HepG2 (cell line): ENCODE measurements at regions not wholly inside any gene's neighbourhood (a gene's known extent, or its start where the extent isn't known, plus 50 kb on each side); places are given as distances from the start of the nearest gene placed in this dataset.

Experiments used
- CTCF ChIP-seq: sonication (generic); formaldehyde crosslinking; IDR thresholded peaks from 2 replicates; pipeline ENCODE4 v1.5.0; 2020; ENCODE audit warnings: mild to moderate bottlenecking, missing genetic modification reagents, moderate library complexity
- DNMT1 ChIP-seq: sonication (generic); formaldehyde crosslinking; IDR thresholded peaks from 2 replicates; pipeline ENCODE4 v1.5.1; 2020; ENCODE audit warnings: mild to moderate bottlenecking, missing genetic modification reagents
- ESRRA ChIP-seq: sonication (generic); formaldehyde crosslinking; IDR thresholded peaks from 2 replicates; pipeline ENCODE4 v1.5.1; 2020; ENCODE audit warnings: mild to moderate bottlenecking, low read depth, missing genetic modification reagents
- RAD21 ChIP-seq: fragments of 450-650 bp; formaldehyde crosslinking; IDR thresholded peaks from 2 replicates; pipeline ENCODE4 v1.5.0; 2020; ENCODE audit warnings: mild to moderate bottlenecking
- ZMAT5 ChIP-seq: sonication (generic); formaldehyde crosslinking; IDR thresholded peaks from 2 replicates; pipeline ENCODE4 v1.5.0; 2020; ENCODE audit warnings: mild to moderate bottlenecking, low read depth, missing genetic modification reagents, borderline replicate concordance
- ZNF263 ChIP-seq: sonication (generic); formaldehyde crosslinking; IDR thresholded peaks from 2 replicates; pipeline ENCODE4 v1.4.0; 2020; ENCODE audit warnings: missing genetic modification reagents
- ZNF274 ChIP-seq: sonication (generic); formaldehyde crosslinking; IDR thresholded peaks from 2 replicates; pipeline ENCODE4 v1.5.1; 2020; ENCODE audit warnings: mild to moderate bottlenecking, missing genetic modification reagents
- ZNF280D ChIP-seq: sonication (generic); formaldehyde crosslinking; IDR thresholded peaks from 2 replicates; pipeline ENCODE4 v1.5.1; 2020; ENCODE audit warnings: mild to moderate bottlenecking, missing genetic modification reagents
- ZNF350 ChIP-seq: sonication (generic); formaldehyde crosslinking; IDR thresholded peaks from 2 replicates; pipeline ENCODE4 v1.4.0; 2020; ENCODE audit warnings: mild to moderate bottlenecking, low read depth, missing genetic modification reagents, borderline replicate concordance
- ZNF382 ChIP-seq: sonication (generic); formaldehyde crosslinking; IDR thresholded peaks from 2 replicates; pipeline ENCODE4 v1.5.0; 2020; ENCODE audit warnings: missing genetic modification reagents, mild to moderate bottlenecking, borderline replicate concordance
- ZNF766 ChIP-seq: sonication (generic); formaldehyde crosslinking; IDR thresholded peaks from 2 replicates; pipeline ENCODE4 v1.5.0; 2020; ENCODE audit warnings: missing genetic modification reagents, borderline replicate concordance
- TF ChIP-seq, protein P1 (sequence below): sonication (generic); formaldehyde crosslinking; IDR thresholded peaks from 2 replicates; pipeline ENCODE4 v1.8.1; 2023; ENCODE audit warnings: mild to moderate bottlenecking, missing genetic modification reagents
- TF ChIP-seq, protein P2 (sequence below), 2 experiments: sonication (generic) in 1 of 2; formaldehyde crosslinking in 1 of 2; IDR thresholded peaks; 2 replicates each; pipeline versions ENCODE4 v1.4.0 to v1.6.1; 2018 to 2020; ENCODE audit warnings: missing genetic modification reagents in 2 of 2, borderline replicate concordance in 1 of 2, low read depth in 1 of 2, mild to moderate bottlenecking in 1 of 2, missing biosample characterization in 1 of 2

GRCh38 chr4:146107587-146108240 lies 67.8 kb upstream of the LSM6 start:
- TF ChIP-seq ZNF766 (CRISPR knock-in tag) (no peak), CTCF (CRISPR knock-in tag) (no peak), ZMAT5 (CRISPR knock-in tag) (no peak), ZNF350 (no peak), ESRRA (no peak), ZNF263 (CRISPR knock-in tag) (no peak), ZNF382 (CRISPR knock-in tag) (no peak), ZNF274 (CRISPR knock-in tag) (no peak), ZNF280D (no peak), DNMT1 (CRISPR knock-in tag) (no peak), RAD21 (CRISPR knock-in tag) (no peak)
- TF ChIP-seq, protein P1, sequence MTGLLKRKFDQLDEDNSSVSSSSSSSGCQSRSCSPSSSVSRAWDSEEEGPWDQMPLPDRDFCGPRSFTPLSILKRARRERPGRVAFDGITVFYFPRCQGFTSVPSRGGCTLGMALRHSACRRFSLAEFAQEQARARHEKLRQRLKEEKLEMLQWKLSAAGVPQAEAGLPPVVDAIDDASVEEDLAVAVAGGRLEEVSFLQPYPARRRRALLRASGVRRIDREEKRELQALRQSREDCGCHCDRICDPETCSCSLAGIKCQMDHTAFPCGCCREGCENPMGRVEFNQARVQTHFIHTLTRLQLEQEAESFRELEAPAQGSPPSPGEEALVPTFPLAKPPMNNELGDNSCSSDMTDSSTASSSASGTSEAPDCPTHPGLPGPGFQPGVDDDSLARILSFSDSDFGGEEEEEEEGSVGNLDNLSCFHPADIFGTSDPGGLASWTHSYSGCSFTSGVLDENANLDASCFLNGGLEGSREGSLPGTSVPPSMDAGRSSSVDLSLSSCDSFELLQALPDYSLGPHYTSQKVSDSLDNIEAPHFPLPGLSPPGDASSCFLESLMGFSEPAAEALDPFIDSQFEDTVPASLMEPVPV (CRISPR knock-in tag): no peak
- TF ChIP-seq, protein P2, sequence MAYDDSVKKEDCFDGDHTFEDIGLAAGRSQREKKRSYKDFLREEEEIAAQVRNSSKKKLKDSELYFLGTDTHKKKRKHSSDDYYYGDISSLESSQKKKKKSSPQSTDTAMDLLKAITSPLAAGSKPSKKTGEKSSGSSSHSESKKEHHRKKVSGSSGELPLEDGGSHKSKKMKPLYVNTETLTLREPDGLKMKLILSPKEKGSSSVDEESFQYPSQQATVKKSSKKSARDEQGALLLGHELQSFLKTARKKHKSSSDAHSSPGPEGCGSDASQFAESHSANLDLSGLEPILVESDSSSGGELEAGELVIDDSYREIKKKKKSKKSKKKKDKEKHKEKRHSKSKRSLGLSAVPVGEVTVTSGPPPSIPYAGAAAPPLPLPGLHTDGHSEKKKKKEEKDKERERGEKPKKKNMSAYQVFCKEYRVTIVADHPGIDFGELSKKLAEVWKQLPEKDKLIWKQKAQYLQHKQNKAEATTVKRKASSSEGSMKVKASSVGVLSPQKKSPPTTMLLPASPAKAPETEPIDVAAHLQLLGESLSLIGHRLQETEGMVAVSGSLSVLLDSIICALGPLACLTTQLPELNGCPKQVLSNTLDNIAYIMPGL (CRISPR knock-in tag; IDR thresholded peaks at IDR 0.05; ENCODE audit: borderline replicate concordance in 1 of 2, low read depth in 1 of 2): no peak
